ENCODE measurements at regions not wholly inside any gene's neighbourhood (a gene's known extent, or its start where the extent isn't known, plus 50 kb on each side); places are given as distances from the start of the nearest gene placed in this dataset.

GRCh38 chr1:30335997-30336390 is 387.4 kb downstream of the MATN1 start:
- no peak for TF ChIP-seq CTCF (IDR thresholded peaks at IDR 0.05; ENCODE audit: low read length, missing control alignments)
- no peak for DNase-seq (ENCODE audit: low read depth)
- no peak overlapping the region for H3K4me3 ChIP-seq (replicated peaks; ENCODE audit: low read depth, low read length)

- no peak for DNase-seq (ENCODE audit: low read depth)
- no peak overlapping the region for H3K4me3 ChIP-seq (replicated peaks; ENCODE audit: low read depth, low read length)
- no peak for TF ChIP-seq CTCF (IDR thresholded peaks at IDR 0.05; ENCODE audit: low read length, missing control alignments)
Measured at GRCh38 chr1:30335389-30335996, 387.9 kb downstream of the MATN1 start.

- TF ChIP-seq CTCF (IDR thresholded peaks at IDR 0.05; ENCODE audit: low read length, missing control alignments) = no peak
- H3K4me3 ChIP-seq (replicated peaks; ENCODE audit: low read depth, low read length) = no peak overlapping the region
- no peak for DNase-seq (ENCODE audit: low read depth)
Measured at GRCh38 chr1:30334767-30335166, 388.6 kb downstream of the MATN1 start.

- TF ChIP-seq CTCF (IDR thresholded peaks at IDR 0.05; ENCODE audit: low read length, missing control alignments) = no peak
- H3K4me3 ChIP-seq (replicated peaks; ENCODE audit: low read depth, low read length) = no peak overlapping the region
- no peak for DNase-seq (ENCODE audit: low read depth)
Measured at GRCh38 chr1:30332116-30333094, 391.0 kb downstream of the MATN1 start.

GRCh38 chr1:30331415-30332065 is 391.8 kb downstream of the MATN1 start:
- no peak for TF ChIP-seq CTCF (IDR thresholded peaks at IDR 0.05; ENCODE audit: low read length, missing control alignments)
- H3K4me3 ChIP-seq (replicated peaks; ENCODE audit: low read depth, low read length) = no peak overlapping the region
- DNase-seq (ENCODE audit: low read depth) = no peak

GRCh38 chr1:30330644-30331043 is 392.7 kb downstream of the MATN1 start:
- no peak overlapping the region for H3K4me3 ChIP-seq (replicated peaks; ENCODE audit: low read depth, low read length)
- no peak for TF ChIP-seq CTCF (IDR thresholded peaks at IDR 0.05; ENCODE audit: low read length, missing control alignments)
- no peak for DNase-seq (ENCODE audit: low read depth)

All from fibroblast of pulmonary artery (primary cell).